Keratinocyte (primary cell): ENCODE measurements at regions not wholly inside any gene's neighbourhood (a gene's known extent, or its start where the extent isn't known, plus 50 kb on each side); places are given as distances from the start of the nearest gene placed in this dataset.

Experiments
- DNase-seq: peaks from one replicate; pipeline ENCODE4 v3.0.0-alpha.2; 2011; ENCODE audit warnings: low read depth, missing footprints, low spot score
- FAIRE-seq: peaks from 2 replicates; lab custom pipeline; 2011; peaks lifted over from hg19 to GRCh38; lab: Jason Lieb, UNC
- H2AFZ ChIP-seq: 2 replicates; pipeline ENCODE4 v1.6.0; 2012; ENCODE audit warnings: low read length, control low read depth, inconsistent platforms; ENCODE audit not compliant: control insufficient read depth
- H3K27ac ChIP-seq: 2 replicates; pipeline ENCODE4 v1.5.1; 2011; ENCODE audit warnings: low read length; ENCODE audit not compliant: control insufficient read depth, insufficient read depth
- H3K27me3 ChIP-seq: 3 replicates; pipeline ENCODE4 v1.6.0; 2011; ENCODE audit warnings: low read length; ENCODE audit not compliant: control insufficient read depth, insufficient read depth; ENCODE audit errors: extremely low read depth
- H3K36me3 ChIP-seq, 2 experiments: 2 replicates in 1 of 2; 3 replicates in 1 of 2; pipeline ENCODE4 v1.5.1; 2011; ENCODE audit warnings: low read length in 2 of 2, mild to moderate bottlenecking in 1 of 2; ENCODE audit not compliant: control insufficient read depth in 2 of 2, insufficient read depth in 2 of 2; ENCODE audit errors: extremely low read depth in 1 of 2
- H3K4me1 ChIP-seq: 3 replicates; pipeline ENCODE4 v1.5.1; 2011; ENCODE audit warnings: low read length; ENCODE audit not compliant: control insufficient read depth, insufficient read depth; ENCODE audit errors: extremely low read depth
- H3K4me2 ChIP-seq: 3 replicates; pipeline ENCODE4 v1.6.0; 2011; ENCODE audit warnings: low read depth, low read length; ENCODE audit not compliant: control insufficient read depth, insufficient read depth; ENCODE audit errors: extremely low read depth
- H3K4me3 ChIP-seq, 3 experiments: fragments of 200-600 bp in 1 of 3; sonication (generic) in 1 of 3; 2 replicates in 2 of 3; 3 replicates in 1 of 3; pipeline ENCODE4 v1.5.1; 2011 to 2016; ENCODE audit warnings: low read length in 3 of 3, mild to moderate bottlenecking in 3 of 3, control low read depth in 2 of 3, inconsistent platforms in 1 of 3, low read depth in 1 of 3, mixed read lengths in 1 of 3, mixed run types in 1 of 3, moderate library complexity in 1 of 3; ENCODE audit not compliant: control insufficient read depth in 2 of 3, insufficient read depth in 2 of 3; ENCODE audit errors: extremely low read depth in 1 of 3
- H3K79me2 ChIP-seq: 2 replicates; pipeline ENCODE4 v1.6.0; 2012; ENCODE audit warnings: low read length; ENCODE audit not compliant: control insufficient read depth, insufficient read depth
- H3K9ac ChIP-seq: 3 replicates; pipeline ENCODE4 v1.6.0; 2011; ENCODE audit warnings: low read length; ENCODE audit not compliant: control insufficient read depth, insufficient read depth; ENCODE audit errors: extremely low read depth
- H3K9me1 ChIP-seq: 3 replicates; pipeline ENCODE4 v1.6.0; 2011; ENCODE audit warnings: low read length; ENCODE audit not compliant: control insufficient read depth, insufficient read depth; ENCODE audit errors: extremely low read depth
- H3K9me3 ChIP-seq: 2 replicates; pipeline ENCODE4 v1.5.1; 2012; ENCODE audit warnings: low read depth, low read length; ENCODE audit not compliant: control insufficient read depth
- H4K20me1 ChIP-seq: 3 replicates; pipeline ENCODE4 v1.6.0; 2011; ENCODE audit warnings: low read length; ENCODE audit not compliant: control insufficient read depth, insufficient read depth; ENCODE audit errors: extremely low read depth
- EZH2 ChIP-seq: IDR thresholded peaks from one replicate; pipeline ENCODE4 v1.6.1; 2012; ENCODE audit warnings: inconsistent platforms, mild to moderate bottlenecking, low read length, moderate library complexity
- dilution Hi-C: fragments of 300-500 bp; cut with MboI; formaldehyde crosslinking; loops from one replicate; pipeline ENCODE4 v1.7.0; 2020; ENCODE audit warnings: low sequenced_read_pairs; ENCODE audit not compliant: extremely low pct_ligation_motif_present
- TF ChIP-seq, protein P1 (sequence below), 3 experiments: IDR thresholded peaks in 1 of 3; conservative IDR thresholded peaks in 1 of 3; optimal IDR thresholded peaks in 1 of 3; 2 replicates in 2 of 3; 3 replicates in 1 of 3; pipeline versions ENCODE3 to v1.5.1; 2011; ENCODE audit warnings: low read length in 3 of 3, mild to moderate bottlenecking in 3 of 3, moderate library complexity in 2 of 3, control low read depth in 1 of 3, inconsistent platforms in 1 of 3; ENCODE audit not compliant: insufficient read depth in 2 of 3; ENCODE audit errors: extremely low read depth in 1 of 3

DNA sequence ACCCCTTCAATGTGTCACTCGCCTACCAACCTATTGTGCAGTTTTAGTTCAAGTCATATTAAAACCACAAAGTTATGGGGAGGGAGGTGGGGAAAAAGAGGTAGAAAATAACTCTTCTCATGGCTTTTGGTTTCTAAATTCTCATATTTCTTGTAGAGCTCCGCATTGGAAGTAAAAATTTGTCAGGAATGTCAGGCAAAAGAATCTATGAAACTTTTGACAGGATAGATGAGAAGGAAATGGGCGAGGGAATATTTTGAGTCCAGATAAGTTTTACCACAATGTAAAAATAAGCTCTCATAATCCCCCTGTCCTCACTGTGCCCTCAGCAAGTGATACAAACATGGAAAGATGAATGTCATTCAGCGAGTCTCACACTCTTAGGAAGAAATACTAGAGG is 270.4 kb downstream of the DLEU7 start:
- dilution Hi-C loops: no loop called here
- Histone ChIP-seq H3K9ac (no peak overlapping the region), H3K4me1 (no peaks in the 10 kb centered on the region), H3K9me1 (no peaks in the 10 kb centered on the region), H3K9me3 (no peaks in the 10 kb centered on the region), H3K79me2 (no peaks in the 10 kb centered on the region), H3K27me3 (no peaks in the 10 kb centered on the region), H3K4me2 (no peak overlapping the region), H3K27ac (no peak overlapping the region), H4K20me1 (no peaks in the 10 kb centered on the region), H3K36me3 (no peaks in the 10 kb centered on the region), H3K4me3 (no peak overlapping the region), H2AFZ (no peak overlapping the region)
- FAIRE-seq: no peak
- TF ChIP-seq, protein P1, sequence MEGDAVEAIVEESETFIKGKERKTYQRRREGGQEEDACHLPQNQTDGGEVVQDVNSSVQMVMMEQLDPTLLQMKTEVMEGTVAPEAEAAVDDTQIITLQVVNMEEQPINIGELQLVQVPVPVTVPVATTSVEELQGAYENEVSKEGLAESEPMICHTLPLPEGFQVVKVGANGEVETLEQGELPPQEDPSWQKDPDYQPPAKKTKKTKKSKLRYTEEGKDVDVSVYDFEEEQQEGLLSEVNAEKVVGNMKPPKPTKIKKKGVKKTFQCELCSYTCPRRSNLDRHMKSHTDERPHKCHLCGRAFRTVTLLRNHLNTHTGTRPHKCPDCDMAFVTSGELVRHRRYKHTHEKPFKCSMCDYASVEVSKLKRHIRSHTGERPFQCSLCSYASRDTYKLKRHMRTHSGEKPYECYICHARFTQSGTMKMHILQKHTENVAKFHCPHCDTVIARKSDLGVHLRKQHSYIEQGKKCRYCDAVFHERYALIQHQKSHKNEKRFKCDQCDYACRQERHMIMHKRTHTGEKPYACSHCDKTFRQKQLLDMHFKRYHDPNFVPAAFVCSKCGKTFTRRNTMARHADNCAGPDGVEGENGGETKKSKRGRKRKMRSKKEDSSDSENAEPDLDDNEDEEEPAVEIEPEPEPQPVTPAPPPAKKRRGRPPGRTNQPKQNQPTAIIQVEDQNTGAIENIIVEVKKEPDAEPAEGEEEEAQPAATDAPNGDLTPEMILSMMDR (optimal IDR thresholded peaks at IDR 0.05 in 1 of 3, IDR thresholded peaks at IDR 0.05 in 1 of 3, conservative IDR thresholded peaks at IDR 0.05 in 1 of 3; ENCODE audit: extremely low read depth in 1 of 3, insufficient read depth in 2 of 3, low read length in 3 of 3): no peak
- no peak for TF ChIP-seq EZH2
- DNase-seq: no peak

DNA sequence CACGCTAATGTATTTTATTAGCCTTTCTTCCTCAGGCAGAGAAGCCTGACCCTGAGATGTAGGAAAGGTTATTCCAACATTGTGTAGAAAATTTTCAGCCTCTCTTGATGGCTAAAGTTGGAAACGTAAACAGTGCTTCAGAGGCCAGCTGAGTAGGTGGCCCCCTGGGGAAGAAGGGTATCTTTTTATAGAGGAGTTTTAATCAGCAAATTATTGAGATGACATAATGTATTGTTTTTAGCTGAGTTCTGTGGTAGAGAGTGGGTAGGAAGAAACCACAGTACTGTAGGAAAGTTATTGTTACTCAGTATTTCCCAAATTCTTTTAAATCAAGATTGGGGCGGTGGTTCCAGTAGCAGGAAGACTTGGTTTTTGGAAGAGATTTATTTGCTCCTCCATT is 268.8 kb downstream of the DLEU7 start:
- Histone ChIP-seq H2AFZ (no peak overlapping the region), H3K4me3 (no peak overlapping the region), H3K27me3 (peaks cover 4% of the 10 kb centered on the region), H3K9me1 (no peaks in the 10 kb centered on the region), H3K9me3 (no peaks in the 10 kb centered on the region), H3K27ac (no peak overlapping the region), H3K79me2 (no peaks in the 10 kb centered on the region), H3K4me2 (no peak overlapping the region), H3K4me1 (no peaks in the 10 kb centered on the region), H3K9ac (no peak overlapping the region), H3K36me3 (no peaks in the 10 kb centered on the region), H4K20me1 (no peaks in the 10 kb centered on the region)
- DNase-seq: no peak
- TF ChIP-seq, protein P1 (optimal IDR thresholded peaks at IDR 0.05 in 1 of 3, IDR thresholded peaks at IDR 0.05 in 1 of 3, conservative IDR thresholded peaks at IDR 0.05 in 1 of 3; ENCODE audit: extremely low read depth in 1 of 3, insufficient read depth in 2 of 3, low read length in 3 of 3): no peak
- TF ChIP-seq EZH2: no peak
- dilution Hi-C loops: no loop called here
- no peak for FAIRE-seq
